Neural progenitor cell (in vitro differentiated cells): ENCODE measurements at regions not wholly inside any gene's neighbourhood (a gene's known extent, or its start where the extent isn't known, plus 50 kb on each side); places are given as distances from the start of the nearest gene placed in this dataset.

Experiments
- DNase-seq: peaks from one replicate; pipeline ENCODE4 v3.0.0-alpha.2; 2016; ENCODE audit warnings: low spot score
- H2AFZ ChIP-seq: fragments of 200-600 bp; sonication (generic); replicated peaks from 2 replicates; pipeline ENCODE4 v1.6.1; 2016; ENCODE audit warnings: antibody characterized with exemption
- H3F3A ChIP-seq: fragments of 200-600 bp; sonication (generic); 2 replicates; pipeline ENCODE4 v1.6.1; 2016; ENCODE audit warnings: antibody characterized with exemption, low read depth
- H3K27ac ChIP-seq: fragments of 200-600 bp; sonication (generic); 2 replicates; pipeline ENCODE4 v1.5.1; 2016; ENCODE audit warnings: mild to moderate bottlenecking
- H3K27me3 ChIP-seq: fragments of 200-600 bp; sonication (generic); 2 replicates; pipeline ENCODE4 v1.6.1; 2016; ENCODE audit warnings: mild to moderate bottlenecking, moderate library complexity
- H3K36me3 ChIP-seq: fragments of 200-600 bp; sonication (generic); 2 replicates; pipeline ENCODE4 v1.5.1; 2016
- H3K4me1 ChIP-seq: fragments of 200-600 bp; sonication (generic); 2 replicates; pipeline ENCODE4 v1.6.1; 2016; ENCODE audit warnings: mixed run types
- H3K4me2 ChIP-seq: fragments of 200-600 bp; sonication (generic); 2 replicates; pipeline ENCODE4 v1.6.1; 2016
- H3K4me3 ChIP-seq: fragments of 200-600 bp; sonication (generic); 2 replicates; pipeline ENCODE4 v1.5.1; 2016
- H3K79me2 ChIP-seq: fragments of 200-600 bp; sonication (generic); 2 replicates; pipeline ENCODE4 v1.6.1; 2016; ENCODE audit warnings: low read depth
- H3K9ac ChIP-seq: fragments of 200-600 bp; sonication (generic); 2 replicates; pipeline ENCODE4 v1.6.1; 2016
- H3K9me3 ChIP-seq: fragments of 200-600 bp; sonication (generic); 2 replicates; pipeline ENCODE4 v1.5.1; 2016; ENCODE audit warnings: low read depth
- H4K20me1 ChIP-seq: fragments of 200-600 bp; sonication (generic); 2 replicates; pipeline ENCODE4 v1.6.1; 2016; ENCODE audit warnings: low read depth
- H3K27ac Mint-ChIP-seq: 3 replicates; pipeline ENCODE4 v1.8.0; 2021; ENCODE audit warnings: mixed read lengths
- H3K27me3 Mint-ChIP-seq: 2 replicates; pipeline ENCODE4 v1.8.0; 2022; ENCODE audit warnings: low read depth, mild to moderate bottlenecking, inconsistent platforms, moderate library complexity, mixed read lengths; ENCODE audit not compliant: insufficient read depth
- H3K36me3 Mint-ChIP-seq: 3 replicates; pipeline ENCODE4 v1.8.0; 2021; ENCODE audit warnings: mixed read lengths
- H3K4me1 Mint-ChIP-seq: 3 replicates; pipeline ENCODE4 v1.8.0; 2021; ENCODE audit warnings: mixed read lengths
- H3K4me3 Mint-ChIP-seq: 3 replicates; pipeline ENCODE4 v1.8.0; 2021; ENCODE audit warnings: mild to moderate bottlenecking, moderate library complexity, mixed read lengths
- H3K9me3 Mint-ChIP-seq: 3 replicates; pipeline ENCODE4 v1.8.0; 2020; ENCODE audit warnings: mixed read lengths
- CTCF ChIP-seq: fragments of 200-600 bp; sonication (generic); IDR thresholded peaks from 2 replicates; pipeline ENCODE4 v1.5.1; 2017; ENCODE audit warnings: antibody characterized with exemption, mild to moderate bottlenecking
- EZH2 ChIP-seq: fragments of 200-600 bp; sonication (generic); IDR thresholded peaks from 2 replicates; pipeline ENCODE4 v1.6.1; 2017; ENCODE audit warnings: antibody characterized with exemption, mild to moderate bottlenecking, moderate library complexity
- EZH2phosphoT487 ChIP-seq: fragments of 200-600 bp; sonication (generic); IDR thresholded peaks from 2 replicates; pipeline ENCODE4 v1.6.1; 2017; ENCODE audit warnings: antibody characterized with exemption

GRCh38 chrX:6980981-6981380 is 166.5 kb upstream of the STS start:
- H3K36me3 ChIP-seq, result no peaks in the 10 kb centered on the region
- H3K4me1 ChIP-seq, result no peaks in the 10 kb centered on the region
- no peaks in the 10 kb centered on the region for H3K27me3 ChIP-seq
- no peaks in the 10 kb centered on the region for H4K20me1 ChIP-seq
- H3K9me3 ChIP-seq, result no peaks in the 10 kb centered on the region
- Mint-ChIP-seq H3K27me3 (peaks cover 2% of the 10 kb centered on the region), H3K4me1 (no peaks in the 10 kb centered on the region), H3K27ac (no peak overlapping the region), H3K9me3 (no peaks in the 10 kb centered on the region), H3K4me3 (no peak overlapping the region), H3K36me3 (no peaks in the 10 kb centered on the region)
- no peak overlapping the region for H2AFZ ChIP-seq
- H3K4me2 ChIP-seq, result no peak overlapping the region
- no peak overlapping the region for H3K4me3 ChIP-seq
- no peaks in the 10 kb centered on the region for H3K79me2 ChIP-seq
- no peaks in the 10 kb centered on the region for H3F3A ChIP-seq
- TF ChIP-seq CTCF, result no peak
- TF ChIP-seq EZH2, result no peak
- no peak for TF ChIP-seq EZH2phosphoT487
- H3K27ac ChIP-seq, result no peak overlapping the region
- H3K9ac ChIP-seq, result no peak overlapping the region
- no peak for DNase-seq

GRCh38 chrX:6968231-6968630 is 179.3 kb upstream of the STS start:
- Histone ChIP-seq H2AFZ (no peak overlapping the region), H3K9ac (no peak overlapping the region), H3K36me3 (no peaks in the 10 kb centered on the region), H3K4me2 (no peak overlapping the region), H3K79me2 (no peaks in the 10 kb centered on the region), H3K27ac (no peak overlapping the region), H3K27me3 (no peaks in the 10 kb centered on the region), H3K4me3 (no peak overlapping the region), H3F3A (no peaks in the 10 kb centered on the region), H3K9me3 (no peaks in the 10 kb centered on the region), H4K20me1 (no peaks in the 10 kb centered on the region), H3K4me1 (no peaks in the 10 kb centered on the region)
- Mint-ChIP-seq H3K4me3 (no peak overlapping the region), H3K36me3 (no peaks in the 10 kb centered on the region), H3K27me3 (no peaks in the 10 kb centered on the region), H3K27ac (no peak overlapping the region), H3K9me3 (peaks cover 16% of the 10 kb centered on the region), H3K4me1 (no peaks in the 10 kb centered on the region)
- no peak for TF ChIP-seq EZH2phosphoT487
- no peak for TF ChIP-seq EZH2
- TF ChIP-seq CTCF, result no peak
- no peak for DNase-seq

- Histone ChIP-seq H3K36me3 (no peaks in the 10 kb centered on the region), H4K20me1 (no peaks in the 10 kb centered on the region), H3K9me3 (no peaks in the 10 kb centered on the region), H3K27ac (no peak overlapping the region), H3K4me3 (no peak overlapping the region), H2AFZ (no peak overlapping the region), H3K4me2 (no peak overlapping the region), H3F3A (no peaks in the 10 kb centered on the region), H3K27me3 (no peaks in the 10 kb centered on the region), H3K4me1 (no peaks in the 10 kb centered on the region), H3K79me2 (no peaks in the 10 kb centered on the region), H3K9ac (no peak overlapping the region)
- Mint-ChIP-seq H3K36me3 (no peaks in the 10 kb centered on the region), H3K4me3 (no peak overlapping the region), H3K27me3 (no peaks in the 10 kb centered on the region), H3K4me1 (no peaks in the 10 kb centered on the region), H3K27ac (no peak overlapping the region), H3K9me3 (peaks cover 6% of the 10 kb centered on the region)
- TF ChIP-seq EZH2 (no peak), CTCF (no peak)
- DNase-seq, result no peak
Observed at GRCh38 chrX:6965729-6966128, 181.8 kb upstream of the STS start.

GRCh38 chrX:6962006-6962355 is 185.5 kb upstream of the STS start:
- Mint-ChIP-seq H3K4me1 (no peaks in the 10 kb centered on the region), H3K27me3 (no peaks in the 10 kb centered on the region), H3K27ac (no peak overlapping the region), H3K4me3 (no peak overlapping the region), H3K9me3 (peaks cover 5% of the 10 kb centered on the region), H3K36me3 (peaks cover 4% of the 10 kb centered on the region)
- Histone ChIP-seq H3K9ac (no peak overlapping the region), H3F3A (no peaks in the 10 kb centered on the region), H3K27ac (no peak overlapping the region), H3K4me3 (no peak overlapping the region), H3K36me3 (no peaks in the 10 kb centered on the region), H3K9me3 (no peaks in the 10 kb centered on the region), H3K27me3 (no peaks in the 10 kb centered on the region), H2AFZ (no peak overlapping the region), H3K4me1 (no peaks in the 10 kb centered on the region), H4K20me1 (no peaks in the 10 kb centered on the region), H3K4me2 (no peak overlapping the region), H3K79me2 (no peaks in the 10 kb centered on the region)
- no peak for DNase-seq
- TF ChIP-seq CTCF, result no peak
- no peak for TF ChIP-seq EZH2phosphoT487
